SK-N-SH (cell line): ENCODE measurements at regions not wholly inside any gene's neighbourhood (a gene's known extent, or its start where the extent isn't known, plus 50 kb on each side); places are given as distances from the start of the nearest gene placed in this dataset.
A peak's percentile ranks its signal among the peaks of the same experiment; 100 is the strongest.

Source experiments
- CTCF ChIA-PET: fragments of 300-600, 350-600 bp; formaldehyde crosslinking; extraction: SDS; loops from one replicate; lab custom pipeline; 2021; lab: Yijun Ruan, JAX
- POLR2A ChIA-PET: fragments of 350-600 bp; sonication (Branson Sonifier 250); formaldehyde crosslinking; extraction: SDS; loops from one replicate; lab custom pipeline; 2020; ENCODE audit warnings: antibody characterized with exemption, inconsistent platforms; lab: Yijun Ruan, JAX
- DNase-seq: peaks from one replicate; pipeline ENCODE4 v3.0.0; 2012
- H2AFZ ChIP-seq: fragments of 200-600 bp; sonication (generic); 2 replicates; pipeline ENCODE4 v1.8.1; 2016; ENCODE audit warnings: antibody characterized with exemption, mild to moderate bottlenecking, low read depth
- H3F3A ChIP-seq: fragments of 200-600 bp; sonication (generic); replicated peaks from 2 replicates; pipeline ENCODE3; 2016; ENCODE audit warnings: antibody characterized with exemption, mild to moderate bottlenecking; ENCODE audit not compliant: insufficient read depth
- H3K27ac ChIP-seq, 2 experiments: fragments of 200-500 bp in 1 of 2; fragments of 200-600 bp in 1 of 2; sonication (Bioruptor generic) in 1 of 2; sonication (generic), shearing (Covaris generic) in 1 of 2; 2 replicates each; pipeline versions ENCODE4 v1.5.1 to v1.6.1; 2014 to 2016; ENCODE audit warnings: low read depth in 2 of 2, inconsistent platforms in 1 of 2, low read length in 1 of 2, mild to moderate bottlenecking in 1 of 2, mixed read lengths in 1 of 2
- H3K27me3 ChIP-seq: fragments of 200-600 bp; sonication (generic), shearing (Covaris generic); 2 replicates; pipeline ENCODE4 v1.6.1; 2016; ENCODE audit warnings: mixed run types; ENCODE audit not compliant: insufficient read depth
- H3K36me3 ChIP-seq, 2 experiments: fragments of 200-500 bp in 1 of 2; fragments of 200-600 bp in 1 of 2; sonication (Bioruptor generic) in 1 of 2; sonication (generic) in 1 of 2; replicated peaks in 1 of 2; 2 replicates each; pipeline versions ENCODE3 to v1.5.1; 2014 to 2016; ENCODE audit warnings: low read length in 1 of 2, mild to moderate bottlenecking in 1 of 2; ENCODE audit not compliant: insufficient read depth in 2 of 2, control insufficient read depth in 1 of 2
- H3K4me1 ChIP-seq, 2 experiments: fragments of 200-500 bp in 1 of 2; fragments of 200-600 bp in 1 of 2; sonication (Bioruptor generic) in 1 of 2; sonication (generic), shearing (Covaris generic) in 1 of 2; 2 replicates each; pipeline versions ENCODE4 v1.5.1 to v1.6.1; 2014 to 2016; ENCODE audit warnings: low read depth in 1 of 2, low read length in 1 of 2, mixed run types in 1 of 2; ENCODE audit not compliant: insufficient read depth in 2 of 2, control insufficient read depth in 1 of 2
- H3K4me2 ChIP-seq: fragments of 200-600 bp; sonication (generic), shearing (Covaris generic); 2 replicates; pipeline ENCODE4 v1.6.1; 2017; ENCODE audit warnings: mixed run types
- H3K4me3 ChIP-seq, 2 experiments: fragments of 200-500 bp in 1 of 2; fragments of 200-600 bp in 1 of 2; sonication (Bioruptor generic) in 1 of 2; sonication (generic), shearing (Covaris generic) in 1 of 2; 2 replicates each; pipeline versions ENCODE4 v1.5.1 to v1.8.1; 2014 to 2016; ENCODE audit warnings: low read depth in 2 of 2, inconsistent platforms in 1 of 2, low read length in 1 of 2, mild to moderate bottlenecking in 1 of 2, mixed read lengths in 1 of 2, moderate library complexity in 1 of 2
- H3K79me2 ChIP-seq: fragments of 200-600 bp; sonication (generic); 2 replicates; pipeline ENCODE4 v1.8.1; 2017; ENCODE audit warnings: mild to moderate bottlenecking; ENCODE audit not compliant: insufficient read depth
- H3K9ac ChIP-seq: fragments of 200-600 bp; sonication (generic); 2 replicates; pipeline ENCODE4 v1.6.1; 2017; ENCODE audit warnings: mixed run types
- H3K9me2 ChIP-seq: fragments of 200-600 bp; sonication (generic); 2 replicates; pipeline ENCODE4 v1.6.1; 2017; ENCODE audit warnings: mixed run types
- H3K9me3 ChIP-seq: fragments of 200-600 bp; sonication (generic); 2 replicates; pipeline ENCODE4 v1.6.1; 2017; ENCODE audit warnings: mixed run types, mild to moderate bottlenecking, moderate library complexity
- H4K20me1 ChIP-seq: fragments of 200-600 bp; sonication (generic); 2 replicates; pipeline ENCODE4 v1.6.1; 2017; ENCODE audit warnings: mild to moderate bottlenecking, mixed run types; ENCODE audit not compliant: insufficient read depth
- CHD2 ChIP-seq: fragments of 150-350 bp; IDR thresholded peaks from 2 replicates; pipeline ENCODE4 v1.6.1; 2018; ENCODE audit warnings: low read length; ENCODE audit not compliant: partially characterized antibody
- EZH2phosphoT487 ChIP-seq: fragments of 200-600 bp; sonication (generic); IDR thresholded peaks from 2 replicates; pipeline ENCODE4 v1.6.1; 2017; ENCODE audit warnings: low read depth, mixed run types, mild to moderate bottlenecking, antibody characterized with exemption, moderate library complexity, borderline replicate concordance
- FOSL2 ChIP-seq: IDR thresholded peaks from 2 replicates; pipeline ENCODE4 v1.4.0; 2012; ENCODE audit warnings: low read depth, mild to moderate bottlenecking, moderate library complexity, borderline replicate concordance
- FOXJ3 ChIP-seq: sonication (generic); formaldehyde crosslinking; IDR thresholded peaks from 2 replicates; pipeline ENCODE4 v1.5.1; 2020; ENCODE audit warnings: mild to moderate bottlenecking, missing genetic modification reagents
- FOXM1 ChIP-seq: IDR thresholded peaks from 2 replicates; pipeline ENCODE4 v1.4.0; 2012; ENCODE audit warnings: low read depth, mild to moderate bottlenecking
- GABPA ChIP-seq: IDR thresholded peaks from 2 replicates; pipeline ENCODE4 v1.4.0; 2012; ENCODE audit warnings: low read depth, mild to moderate bottlenecking
- GATA2 ChIP-seq: sonication (generic); formaldehyde crosslinking; IDR thresholded peaks from 2 replicates; pipeline ENCODE4 v1.5.0; 2020; ENCODE audit warnings: mild to moderate bottlenecking, missing genetic modification reagents
- JUND ChIP-seq: IDR thresholded peaks from 2 replicates; pipeline ENCODE4 v1.4.0; 2012
- MEF2A ChIP-seq: IDR thresholded peaks from 2 replicates; pipeline ENCODE4 v1.4.0; 2012; ENCODE audit warnings: low read depth, borderline replicate concordance
- MXI1 ChIP-seq: IDR thresholded peaks from 2 replicates; pipeline ENCODE4 v1.6.1; 2012; ENCODE audit warnings: mild to moderate bottlenecking, low read depth, low read length, improper control_type of control experiment
- POLR2AphosphoS5 ChIP-seq: IDR thresholded peaks from 2 replicates; pipeline ENCODE4 v1.6.1; 2012; ENCODE audit warnings: low read depth, low read length
- RAD21 ChIP-seq: IDR thresholded peaks from 2 replicates; pipeline ENCODE4 v1.6.1; 2012; ENCODE audit warnings: mild to moderate bottlenecking, low read length
- RCOR1 ChIP-seq: fragments of 150-350 bp; IDR thresholded peaks from 2 replicates; pipeline ENCODE4 v1.6.1; 2017; ENCODE audit warnings: antibody characterized with exemption, low read length
- RXRA ChIP-seq: IDR thresholded peaks from 2 replicates; pipeline ENCODE4 v1.4.0; 2012; ENCODE audit warnings: low read depth, mild to moderate bottlenecking, borderline replicate concordance
- SIN3A ChIP-seq: IDR thresholded peaks from 2 replicates; pipeline ENCODE4 v1.6.1; 2012; ENCODE audit warnings: low read depth, mild to moderate bottlenecking, low read length, moderate library complexity, borderline replicate concordance
- SMC3 ChIP-seq: IDR thresholded peaks from 2 replicates; pipeline ENCODE4 v1.6.1; 2012; ENCODE audit warnings: low read depth, low read length, improper control_type of control experiment
- TCF12 ChIP-seq: IDR thresholded peaks from 2 replicates; pipeline ENCODE4 v1.4.0; 2012
- YY1 ChIP-seq: IDR thresholded peaks from 2 replicates; pipeline ENCODE4 v1.4.0; 2012; ENCODE audit warnings: low read depth, mild to moderate bottlenecking
- WGBS: methylation state at CpG from one replicate; pipeline ENCODE4 v1.1.6; 2017; ENCODE audit warnings: low lambda C conversion rate; 5-methylcytosine and 5-hydroxymethylcytosine counted together
- TF ChIP-seq, protein P1 (sequence below): fragments of 150-350 bp; IDR thresholded peaks from 2 replicates; pipeline ENCODE4 v1.6.1; 2016; ENCODE audit warnings: mild to moderate bottlenecking, low read depth, low read length
- TF ChIP-seq, protein P2 (sequence below): IDR thresholded peaks from 2 replicates; pipeline ENCODE4; 2012
- TF ChIP-seq, protein P3 (sequence below): IDR thresholded peaks from 2 replicates; pipeline ENCODE4 v1.4.0; 2012; ENCODE audit warnings: low read depth, borderline replicate concordance
- TF ChIP-seq, protein P4 (sequence below): IDR thresholded peaks from 2 replicates; pipeline ENCODE4 v1.4.0; 2012; ENCODE audit warnings: low read depth
- TF ChIP-seq, protein P5 (sequence below): fragments of 200-600 bp; sonication (generic); IDR thresholded peaks from 2 replicates; pipeline ENCODE4 v1.6.1; 2017; ENCODE audit warnings: antibody characterized with exemption, mild to moderate bottlenecking, moderate library complexity

DNA sequence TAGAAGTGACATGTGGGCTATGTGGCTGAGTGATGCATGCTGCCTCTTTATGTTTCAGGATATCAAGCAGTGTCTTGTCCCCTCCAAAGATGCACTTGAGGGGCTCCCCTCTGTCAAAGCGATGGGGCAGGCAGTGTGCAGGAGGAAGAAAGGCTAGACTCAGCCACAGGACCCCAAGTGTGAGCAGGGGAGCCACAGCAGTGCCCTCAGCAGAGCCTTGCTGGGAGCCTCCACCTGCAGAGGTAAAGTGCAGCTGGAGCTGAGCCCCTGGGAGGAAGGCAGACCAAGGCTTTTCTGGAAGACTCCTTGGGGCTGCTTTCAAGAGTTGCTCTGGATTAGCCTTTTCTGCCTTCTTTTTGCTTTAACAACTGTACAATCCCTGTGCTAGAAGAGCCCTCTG is 247.3 kb downstream of the DLEU7 start:
- WGBS, result 50% methylated on average over 1 of the region's 1 CpG
- ChIA-PET CTCF (interaction anchor here (0.7 to 1.6 kb wide), 5 partner anchors 26 to 620 kb away, joined by 3 to 4 read pairs (median 4); no protein-coding TSS in a partner anchor), POLR2A (no interaction called here)

DNA sequence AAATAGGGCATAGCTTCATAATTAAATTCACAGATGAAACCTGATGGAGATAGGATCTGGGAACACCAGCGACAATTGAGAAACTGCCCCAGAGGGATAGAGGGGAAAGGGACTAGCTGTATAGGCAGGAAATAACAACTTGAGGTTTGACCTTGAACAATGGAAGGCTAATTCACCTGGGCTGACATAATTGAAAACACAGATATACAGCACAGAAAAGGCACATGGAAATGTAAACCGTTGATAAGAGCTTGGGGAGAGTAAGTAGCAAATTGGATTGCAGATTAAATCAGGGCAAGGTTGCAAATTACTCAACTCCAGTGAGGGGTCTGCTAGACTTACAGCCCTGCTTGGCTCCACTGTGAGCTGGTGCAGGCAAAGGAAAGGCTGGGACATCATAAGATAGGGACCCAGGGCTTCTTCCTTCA is 246.7 kb downstream of the DLEU7 start:
- H3K36me3 ChIP-seq, result peaks cover 0 to 6% of the 10 kb centered on the region in 2 experiments
- H3K4me2 ChIP-seq, result no peak overlapping the region
- no peaks in the 10 kb centered on the region for H3K9me3 ChIP-seq
- no peaks in the 10 kb centered on the region for H3K9me2 ChIP-seq
- no peaks in the 10 kb centered on the region for H4K20me1 ChIP-seq
- peaks cover 8 to 19% of the 10 kb centered on the region in 2 experiments; a peak in 3 of 4 replicates for H3K4me1 ChIP-seq
- H2AFZ ChIP-seq, result no peak overlapping the region
- H3K27ac ChIP-seq, result peak overlapping the region in 1 of 2 experiments; percentile 76; a peak in 1 of 4 replicates
- H3K79me2 ChIP-seq, result no peaks in the 10 kb centered on the region
- H3F3A ChIP-seq, result peaks cover 19% of the 10 kb centered on the region
- H3K4me3 ChIP-seq, result no peak overlapping the region
- ChIA-PET POLR2A (interaction anchor here (1.1 kb wide), 1 partner anchor 95 kb away, joined by 3 read pairs; no protein-coding TSS in a partner anchor), CTCF (interaction anchor here (0.7 to 1.6 kb wide), 6 partner anchors 12 to 621 kb away, joined by 3 to 4 read pairs (median 4); no protein-coding TSS in a partner anchor)
- H3K9ac ChIP-seq, result no peak overlapping the region
- 70% methylated on average over 2 of the region's 2 CpGs for WGBS
- H3K27me3 ChIP-seq, result no peaks in the 10 kb centered on the region
- peak; percentile 61 for DNase-seq
- TF ChIP-seq FOXJ3 (CRISPR knock-in tag) (peak; percentile 85), MEF2A (no peak), GATA2 (CRISPR knock-in tag) (peak; percentile 99), TCF12 (peak; percentile 27; the same call in 1 of the 2 replicates), RCOR1 (peak; percentile 96), RXRA (no peak), CHD2 (peak; percentile 78), SIN3A (no peak), FOSL2 (no peak), GABPA (no peak), YY1 (no peak), RAD21 (no peak; the same call in 1 of the 2 replicates), FOXM1 (no peak), EZH2phosphoT487 (no peak), SMC3 (peak; percentile 8; the same call in 1 of the 2 replicates), MXI1 (peak; percentile 33; the same call in 1 of the 2 replicates), JUND (no peak)
- TF ChIP-seq, protein P1, sequence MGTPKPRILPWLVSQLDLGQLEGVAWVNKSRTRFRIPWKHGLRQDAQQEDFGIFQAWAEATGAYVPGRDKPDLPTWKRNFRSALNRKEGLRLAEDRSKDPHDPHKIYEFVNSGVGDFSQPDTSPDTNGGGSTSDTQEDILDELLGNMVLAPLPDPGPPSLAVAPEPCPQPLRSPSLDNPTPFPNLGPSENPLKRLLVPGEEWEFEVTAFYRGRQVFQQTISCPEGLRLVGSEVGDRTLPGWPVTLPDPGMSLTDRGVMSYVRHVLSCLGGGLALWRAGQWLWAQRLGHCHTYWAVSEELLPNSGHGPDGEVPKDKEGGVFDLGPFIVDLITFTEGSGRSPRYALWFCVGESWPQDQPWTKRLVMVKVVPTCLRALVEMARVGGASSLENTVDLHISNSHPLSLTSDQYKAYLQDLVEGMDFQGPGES, result no peak
- TF ChIP-seq, protein P2, sequence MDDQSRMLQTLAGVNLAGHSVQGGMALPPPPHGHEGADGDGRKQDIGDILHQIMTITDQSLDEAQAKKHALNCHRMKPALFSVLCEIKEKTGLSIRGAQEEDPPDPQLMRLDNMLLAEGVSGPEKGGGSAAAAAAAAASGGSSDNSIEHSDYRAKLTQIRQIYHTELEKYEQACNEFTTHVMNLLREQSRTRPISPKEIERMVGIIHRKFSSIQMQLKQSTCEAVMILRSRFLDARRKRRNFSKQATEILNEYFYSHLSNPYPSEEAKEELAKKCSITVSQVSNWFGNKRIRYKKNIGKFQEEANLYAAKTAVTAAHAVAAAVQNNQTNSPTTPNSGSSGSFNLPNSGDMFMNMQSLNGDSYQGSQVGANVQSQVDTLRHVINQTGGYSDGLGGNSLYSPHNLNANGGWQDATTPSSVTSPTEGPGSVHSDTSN, result no peak
- TF ChIP-seq, protein P3, sequence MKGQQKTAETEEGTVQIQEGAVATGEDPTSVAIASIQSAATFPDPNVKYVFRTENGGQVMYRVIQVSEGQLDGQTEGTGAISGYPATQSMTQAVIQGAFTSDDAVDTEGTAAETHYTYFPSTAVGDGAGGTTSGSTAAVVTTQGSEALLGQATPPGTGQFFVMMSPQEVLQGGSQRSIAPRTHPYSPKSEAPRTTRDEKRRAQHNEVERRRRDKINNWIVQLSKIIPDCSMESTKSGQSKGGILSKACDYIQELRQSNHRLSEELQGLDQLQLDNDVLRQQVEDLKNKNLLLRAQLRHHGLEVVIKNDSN, result no peak
- TF ChIP-seq, protein P4, sequence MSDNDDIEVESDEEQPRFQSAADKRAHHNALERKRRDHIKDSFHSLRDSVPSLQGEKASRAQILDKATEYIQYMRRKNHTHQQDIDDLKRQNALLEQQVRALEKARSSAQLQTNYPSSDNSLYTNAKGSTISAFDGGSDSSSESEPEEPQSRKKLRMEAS, result no peak
- TF ChIP-seq, protein P5, sequence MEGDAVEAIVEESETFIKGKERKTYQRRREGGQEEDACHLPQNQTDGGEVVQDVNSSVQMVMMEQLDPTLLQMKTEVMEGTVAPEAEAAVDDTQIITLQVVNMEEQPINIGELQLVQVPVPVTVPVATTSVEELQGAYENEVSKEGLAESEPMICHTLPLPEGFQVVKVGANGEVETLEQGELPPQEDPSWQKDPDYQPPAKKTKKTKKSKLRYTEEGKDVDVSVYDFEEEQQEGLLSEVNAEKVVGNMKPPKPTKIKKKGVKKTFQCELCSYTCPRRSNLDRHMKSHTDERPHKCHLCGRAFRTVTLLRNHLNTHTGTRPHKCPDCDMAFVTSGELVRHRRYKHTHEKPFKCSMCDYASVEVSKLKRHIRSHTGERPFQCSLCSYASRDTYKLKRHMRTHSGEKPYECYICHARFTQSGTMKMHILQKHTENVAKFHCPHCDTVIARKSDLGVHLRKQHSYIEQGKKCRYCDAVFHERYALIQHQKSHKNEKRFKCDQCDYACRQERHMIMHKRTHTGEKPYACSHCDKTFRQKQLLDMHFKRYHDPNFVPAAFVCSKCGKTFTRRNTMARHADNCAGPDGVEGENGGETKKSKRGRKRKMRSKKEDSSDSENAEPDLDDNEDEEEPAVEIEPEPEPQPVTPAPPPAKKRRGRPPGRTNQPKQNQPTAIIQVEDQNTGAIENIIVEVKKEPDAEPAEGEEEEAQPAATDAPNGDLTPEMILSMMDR, result no peak

More for the DNA sequence above, 247.3 kb downstream of the DLEU7 start:
- Histone ChIP-seq H2AFZ (no peak overlapping the region), H3K27ac (peak overlapping the region in 1 of 2 experiments; percentile 68; a peak in 1 of 4 replicates), H3K4me1 (peaks cover 12 to 19% of the 10 kb centered on the region in 2 experiments; a peak in 3 of 4 replicates), H3F3A (peaks cover 19% of the 10 kb centered on the region), H3K36me3 (peaks cover 0 to 6% of the 10 kb centered on the region in 2 experiments), H3K4me2 (no peak overlapping the region), H3K4me3 (no peak overlapping the region), H3K9ac (no peak overlapping the region), H3K27me3 (no peaks in the 10 kb centered on the region), H3K9me3 (no peaks in the 10 kb centered on the region), H4K20me1 (no peaks in the 10 kb centered on the region), H3K9me2 (no peaks in the 10 kb centered on the region)
- DNase-seq, result peak; percentile 13
- TF ChIP-seq RXRA, result no peak
- TF ChIP-seq GABPA, result no peak
- TF ChIP-seq FOXM1, result no peak
- no peak for TF ChIP-seq POLR2AphosphoS5
- no peak for TF ChIP-seq FOXJ3 (CRISPR knock-in tag)
- no peak for TF ChIP-seq EZH2phosphoT487
- no peak for TF ChIP-seq TCF12
- TF ChIP-seq, all 33 proteins: peak for 0
- H3K79me2 ChIP-seq, result no peaks in the 10 kb centered on the region
